ENCODE measurements at regions not wholly inside any gene's neighbourhood (a gene's known extent, or its start where the extent isn't known, plus 50 kb on each side); places are given as distances from the start of the nearest gene placed in this dataset.

GRCh38 chrX:36436361-36436760 lies 516.8 kb downstream of the CFAP47 start:
- no peak for FAIRE-seq

- no peak for FAIRE-seq
These were observed 523.5 kb downstream of the CFAP47 start for GRCh38 chrX:36443007-36443406.

DNA sequence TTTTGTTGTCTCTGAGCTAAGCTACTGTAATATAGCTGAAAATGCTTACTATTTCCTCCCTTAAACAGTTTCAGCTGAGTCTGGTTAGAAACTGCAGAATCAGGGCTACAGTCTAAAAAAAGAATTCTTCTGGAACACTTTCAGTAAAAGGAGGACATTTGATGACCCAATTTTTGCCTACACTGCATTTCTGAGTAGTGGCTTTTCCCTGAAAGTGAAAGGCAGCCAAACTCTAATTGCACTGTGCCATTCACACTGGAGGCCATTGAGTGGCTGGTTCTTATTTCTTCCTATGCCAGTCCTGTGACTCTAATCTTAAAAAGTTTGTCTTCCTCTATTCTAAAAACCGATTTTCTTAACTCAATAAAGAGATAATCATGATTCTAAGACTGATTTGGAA lies 526.0 kb downstream of the CFAP47 start:
- FAIRE-seq = no peak

DNA sequence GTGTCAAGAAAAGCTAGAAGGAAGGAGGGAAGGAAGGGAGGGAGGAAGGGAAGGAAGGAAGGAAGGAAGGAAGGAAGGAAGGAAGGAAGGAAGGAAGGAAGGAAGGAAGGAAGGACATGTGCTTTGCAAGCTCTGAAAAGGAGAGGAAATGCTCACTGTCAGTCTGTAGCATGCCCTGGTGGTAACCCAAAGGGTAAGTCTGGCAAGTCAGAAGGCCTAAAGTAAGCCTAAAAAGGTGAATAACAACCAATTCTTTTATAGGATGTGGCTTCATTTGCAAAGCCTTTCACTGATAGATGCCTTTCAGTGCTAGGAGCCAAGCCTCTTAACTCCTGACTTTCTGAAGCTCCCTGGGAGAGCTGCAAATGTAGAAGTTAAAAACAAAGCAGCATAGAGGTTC lies 542.6 kb downstream of the CFAP47 start:
- FAIRE-seq = no peak

GRCh38 chrX:36480441-36480990 lies 527.6 kb upstream of the FAM47C start:
- FAIRE-seq = no peak

DNA sequence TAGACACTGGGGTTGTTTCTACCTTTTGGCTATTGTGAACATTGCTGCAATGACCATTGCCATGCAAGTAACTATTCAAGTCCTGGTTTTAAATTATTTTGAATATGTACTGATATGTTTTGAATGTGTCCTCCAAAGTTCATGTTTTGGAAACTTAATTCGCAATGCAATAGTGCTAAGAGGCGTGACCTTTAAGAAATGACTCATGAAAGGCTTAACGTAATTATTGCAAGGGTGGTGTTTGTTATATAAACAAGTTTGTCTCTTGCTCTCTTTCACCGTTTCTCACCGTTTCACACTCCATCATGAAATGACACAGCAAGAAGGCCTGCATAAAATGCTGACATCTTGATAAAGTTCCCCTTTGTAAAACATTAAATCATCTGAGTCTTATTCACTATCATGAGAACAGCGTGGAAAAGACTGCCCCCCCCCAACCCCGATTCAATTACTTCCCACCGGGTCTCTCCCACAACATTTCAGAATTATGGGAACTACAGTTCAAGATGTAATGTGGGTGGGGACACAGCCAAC lies 506.9 kb upstream of the FAM47C start:
- FAIRE-seq = no peak

GRCh38 chrX:36504625-36505024 lies 503.5 kb upstream of the FAM47C start:
- no peak for FAIRE-seq

DNA sequence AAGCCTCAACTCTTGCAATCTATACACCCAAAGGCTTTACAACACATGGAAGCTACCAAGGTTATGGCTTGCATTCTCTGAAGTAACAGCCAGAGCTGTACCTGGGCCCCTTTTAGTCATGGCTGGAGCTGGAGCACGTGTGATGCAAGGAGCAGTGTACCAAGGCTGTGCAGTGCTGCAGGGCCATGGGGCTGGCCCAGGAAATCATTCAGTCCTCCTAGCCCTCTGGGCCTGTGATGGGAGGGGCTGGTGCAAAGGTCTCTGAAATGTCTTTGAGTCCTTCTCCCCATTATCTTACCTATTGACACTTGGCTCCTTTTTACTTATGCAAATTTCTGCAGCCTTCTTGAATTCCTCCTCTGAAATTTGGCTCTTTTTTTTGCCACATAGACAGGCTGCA lies 500.1 kb upstream of the FAM47C start:
- FAIRE-seq = no peak

GRCh38 chrX:36510736-36511135 lies 497.4 kb upstream of the FAM47C start:
- no peak for FAIRE-seq

DNA sequence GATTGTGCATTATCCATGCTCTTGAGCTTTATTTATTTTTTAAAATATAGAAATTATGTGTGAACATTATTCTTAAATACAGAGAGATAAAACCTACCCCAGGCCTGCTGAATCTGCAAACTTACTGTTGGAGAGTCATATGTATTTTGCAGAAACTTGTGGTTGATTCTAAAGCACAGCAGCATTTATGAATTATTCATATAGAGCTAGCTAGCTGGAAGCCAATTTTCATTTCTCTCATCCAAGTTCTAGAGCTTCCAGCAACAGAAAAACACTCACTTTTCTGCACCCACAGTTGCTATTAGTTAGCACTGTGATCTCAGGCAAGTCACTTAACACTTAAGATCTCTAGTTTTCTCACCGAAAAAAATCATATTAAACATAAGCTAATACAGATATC lies 479.5 kb upstream of the FAM47C start:
- no peak for FAIRE-seq

GRCh38 chrX:36534900-36535299 lies 473.3 kb upstream of the FAM47C start:
- no peak for FAIRE-seq

DNA sequence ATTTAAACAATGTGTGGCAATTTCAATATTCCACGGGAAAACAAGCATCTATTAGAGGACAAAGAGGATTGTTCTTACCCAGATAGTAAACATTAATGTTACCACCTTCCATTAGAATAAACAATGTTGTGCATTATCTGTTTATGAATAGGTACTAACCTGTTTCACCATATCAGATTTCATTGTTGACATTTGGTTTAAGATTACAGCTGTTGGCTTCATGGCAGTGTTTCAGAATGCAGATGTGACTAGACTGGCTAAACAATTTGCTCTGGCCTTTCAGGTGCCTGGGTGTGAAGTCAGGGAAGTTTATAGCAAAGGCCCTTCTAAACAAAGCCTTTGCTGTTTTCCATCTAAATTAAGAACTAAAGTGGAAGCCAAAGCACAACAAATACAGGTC lies 464.7 kb upstream of the FAM47C start:
- FAIRE-seq = no peak

- no peak for FAIRE-seq
These were observed 445.2 kb upstream of the FAM47C start for GRCh38 chrX:36562986-36563385.

GRCh38 chrX:36568946-36569345 lies 439.2 kb upstream of the FAM47C start:
- no peak for FAIRE-seq

GRCh38 chrX:36573720-36574119 lies 434.4 kb upstream of the FAM47C start:
- FAIRE-seq = no peak

GRCh38 chrX:36575670-36576069 lies 432.5 kb upstream of the FAM47C start:
- FAIRE-seq = no peak

DNA sequence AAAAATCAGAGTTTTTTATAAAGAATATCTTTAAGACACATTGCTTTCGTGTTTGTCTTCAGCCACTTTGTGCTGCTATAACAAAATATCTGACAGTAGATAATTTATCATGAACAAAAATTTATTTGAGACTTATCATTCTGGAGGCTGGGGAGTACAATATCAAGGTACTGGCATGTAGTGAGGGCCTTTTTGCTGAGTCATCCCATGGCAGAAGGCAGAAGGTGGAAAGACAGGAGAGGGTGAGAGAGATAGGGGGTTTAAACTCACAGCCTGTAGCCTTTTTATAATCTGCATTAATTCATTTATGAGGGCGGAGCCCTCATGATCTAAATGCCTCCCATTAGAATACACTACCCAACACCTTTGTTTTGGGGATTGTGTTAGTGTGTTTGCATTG lies 431.2 kb upstream of the FAM47C start:
- no peak for FAIRE-seq

- FAIRE-seq = no peak
These were observed 427.1 kb upstream of the FAM47C start for GRCh38 chrX:36581030-36581429.

DNA sequence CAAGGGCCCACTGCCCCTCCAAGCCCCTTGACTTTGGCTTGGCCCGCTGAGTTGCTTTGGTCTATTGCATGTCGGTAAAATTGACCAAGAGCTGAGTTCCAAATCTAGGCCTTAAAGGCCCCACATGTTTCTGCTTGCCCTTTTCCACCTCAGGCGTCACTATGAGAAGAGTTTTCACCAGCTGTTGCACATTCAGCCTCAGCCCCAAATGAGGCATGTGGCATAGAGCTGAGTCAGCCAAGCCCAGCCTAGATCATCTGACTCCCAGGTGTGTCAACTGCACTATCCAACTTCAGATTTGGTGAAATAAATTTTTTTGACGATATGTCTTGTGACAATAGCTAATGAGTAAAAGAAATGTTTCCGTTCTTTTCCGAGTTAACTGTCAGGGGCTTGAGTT lies 424.5 kb upstream of the FAM47C start:
- FAIRE-seq = no peak

DNA sequence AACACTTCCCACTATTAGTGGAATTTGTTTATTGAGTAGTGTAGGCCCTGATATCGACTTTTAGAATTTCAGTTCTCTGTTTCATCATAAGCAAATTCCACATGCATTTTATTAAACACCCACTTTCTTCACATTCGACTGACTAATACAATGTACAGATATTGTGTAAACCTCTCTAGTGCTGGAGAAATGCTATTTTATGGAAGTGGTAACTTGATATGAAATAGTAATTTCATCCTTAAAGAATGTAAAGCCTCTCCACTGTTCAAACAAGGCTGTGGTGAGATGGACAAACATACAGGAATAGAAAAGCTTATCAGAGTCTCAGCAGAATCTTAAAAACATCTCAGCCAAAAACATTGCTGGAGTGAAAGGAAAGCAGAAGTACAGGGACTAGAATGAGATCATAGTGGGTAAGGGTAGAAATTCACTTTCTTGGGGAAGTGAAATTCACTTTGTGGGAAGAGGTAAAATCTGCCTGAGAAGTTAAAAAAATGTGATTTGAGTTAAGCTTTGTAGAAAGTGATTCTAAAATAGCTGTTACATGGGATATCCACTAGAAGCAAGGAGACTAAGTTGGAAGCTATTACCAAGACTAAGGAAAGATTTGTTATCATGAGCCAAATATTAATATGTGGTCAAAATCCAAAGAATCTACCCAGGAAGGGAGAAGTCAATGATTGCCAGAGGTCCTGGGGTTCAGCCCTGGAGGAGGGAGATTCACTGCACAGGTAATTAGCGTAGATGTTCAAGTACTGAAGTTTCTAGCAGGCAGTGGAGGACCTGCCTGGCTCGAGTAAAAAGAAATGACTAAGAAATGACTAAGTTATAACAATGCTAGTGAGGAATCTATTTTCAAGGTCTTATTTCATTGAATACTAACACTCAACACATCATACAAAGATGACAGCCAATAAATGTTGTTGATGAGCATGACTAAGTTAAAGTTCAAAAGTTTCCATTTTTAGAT lies 398.3 kb upstream of the FAM47C start:
- FAIRE-seq = no peak

DNA sequence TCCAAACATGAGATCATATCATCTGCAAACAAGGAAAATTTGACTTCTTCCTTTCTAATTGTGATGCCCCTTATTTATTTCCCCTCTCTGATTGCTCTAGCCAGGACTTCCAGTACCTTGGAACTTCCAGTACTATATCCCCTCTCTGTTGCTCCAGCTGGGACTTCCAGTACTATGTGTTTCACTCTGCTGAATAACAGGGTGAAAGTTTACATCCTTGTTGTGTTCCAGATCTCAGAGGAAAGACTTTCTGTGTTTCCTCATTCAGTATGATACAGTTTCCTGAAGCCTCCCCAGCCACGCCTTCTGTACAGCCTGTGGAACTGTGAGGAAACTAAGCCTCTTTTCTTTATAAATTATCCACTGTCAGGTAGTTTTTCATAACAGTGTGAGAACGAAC lies 381.3 kb upstream of the FAM47C start:
- no peak for FAIRE-seq

- FAIRE-seq = no peak
These were observed 367.9 kb upstream of the FAM47C start for GRCh38 chrX:36640232-36640631.

DNA sequence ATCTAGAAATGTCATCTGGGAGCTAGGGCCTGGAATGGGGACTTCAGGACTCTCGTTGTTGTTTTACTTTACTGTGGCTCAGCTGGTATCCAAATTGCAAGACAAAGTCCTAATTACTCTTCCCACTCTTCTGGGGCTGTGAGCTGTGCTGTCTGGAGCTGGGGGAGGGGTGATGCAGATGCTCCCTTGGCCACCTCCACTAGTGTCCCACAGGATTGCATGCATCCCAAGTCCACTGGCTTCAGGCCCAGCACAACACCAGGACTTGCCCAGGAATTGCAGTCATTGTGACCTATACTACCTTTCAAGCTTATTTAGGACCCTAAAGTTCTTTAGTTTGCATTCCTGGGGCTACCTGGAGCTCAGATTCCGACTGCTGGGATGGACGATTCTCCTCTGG lies 366.1 kb upstream of the FAM47C start:
- FAIRE-seq = no peak

GRCh38 chrX:36650622-36651021 lies 357.5 kb upstream of the FAM47C start:
- no peak for FAIRE-seq

Measured in A204.1 (cell line).